Stimulated activated CD8-positive, alpha-beta memory T cell treated with anti-CD3 and anti-CD28 coated beads, Interleukin-15, amount 100 ng/mL, for 4 hours (primary cell): ENCODE measurements at regions not wholly inside any gene's neighbourhood (a gene's known extent, or its start where the extent isn't known, plus 50 kb on each side); places are given as distances from the start of the nearest gene placed in this dataset.

Experiments
- DNase-seq, 2 donors: peaks; one replicate each; pipeline ENCODE4 v3.0.0-alpha.2; 2020; ENCODE audit warnings: low read depth in 2 of 2

- no peak for DNase-seq
Observed at GRCh38 chr9:99537996-99538395, 283.7 kb upstream of the NR4A3 start.

DNA sequence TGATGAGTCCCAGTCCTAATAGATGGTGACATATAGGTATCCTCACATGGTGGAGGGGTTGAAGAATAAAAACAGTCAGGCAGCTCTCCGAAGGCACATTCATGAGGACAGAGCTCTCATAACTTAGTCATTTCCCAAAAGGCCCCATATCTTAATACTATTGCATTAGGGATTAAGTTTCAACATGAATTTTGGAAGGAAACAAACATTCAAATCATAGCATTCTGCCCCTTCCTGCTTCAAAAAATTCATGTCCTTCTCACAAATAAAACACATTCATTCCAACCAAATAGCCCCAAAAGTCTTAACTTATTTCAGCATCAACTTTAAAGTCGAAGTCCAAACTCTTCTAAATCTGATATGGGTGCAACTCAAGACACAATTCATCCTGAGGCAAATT lies 277.2 kb upstream of the NR4A3 start:
- DNase-seq, result no peak

DNA sequence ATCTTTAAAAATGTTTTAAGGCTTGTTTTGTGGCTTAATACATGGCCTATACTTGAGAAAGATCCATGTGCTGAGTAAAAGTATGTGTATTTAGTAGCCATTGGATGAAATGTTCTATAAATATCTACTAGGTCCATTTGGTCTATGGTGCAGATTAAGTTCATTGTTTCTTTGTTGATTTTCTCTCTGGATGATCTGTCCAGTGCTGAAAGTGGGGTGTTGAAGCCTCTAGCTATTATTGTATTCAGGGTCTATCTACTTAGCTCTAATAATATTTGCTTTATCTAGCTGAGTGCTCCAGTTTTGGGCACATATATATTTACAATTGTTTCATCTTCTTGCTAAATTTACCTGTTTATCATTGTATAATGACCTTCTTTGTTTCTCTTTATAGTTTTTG lies 272.2 kb upstream of the NR4A3 start:
- no peak for DNase-seq

DNA sequence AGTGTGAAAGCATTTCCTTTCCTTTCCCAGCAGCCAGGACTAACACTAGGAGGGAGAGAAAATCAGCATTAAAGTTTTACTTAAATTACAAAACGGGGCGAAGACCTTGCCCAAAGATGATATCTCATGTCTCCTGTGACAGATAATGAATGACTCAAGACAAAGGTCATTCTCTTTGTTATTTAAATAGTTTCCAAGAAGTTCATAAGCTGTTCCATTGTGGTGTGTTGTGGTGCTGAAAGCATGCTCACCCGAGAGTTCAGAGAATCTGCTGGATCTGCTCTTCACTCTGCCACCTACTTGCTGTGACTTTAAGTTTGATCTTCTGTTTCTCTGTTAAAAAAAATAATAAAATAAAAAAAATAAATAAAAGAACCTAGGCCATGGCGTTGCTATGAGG lies 265.9 kb upstream of the NR4A3 start:
- no peak for DNase-seq

GRCh38 chr9:99556998-99557397 lies 264.7 kb upstream of the NR4A3 start:
- DNase-seq, result no peak

GRCh38 chr9:99557816-99558215 lies 263.9 kb upstream of the NR4A3 start:
- DNase-seq, result no peak

GRCh38 chr9:99559776-99560175 lies 261.9 kb upstream of the NR4A3 start:
- no peak for DNase-seq

DNA sequence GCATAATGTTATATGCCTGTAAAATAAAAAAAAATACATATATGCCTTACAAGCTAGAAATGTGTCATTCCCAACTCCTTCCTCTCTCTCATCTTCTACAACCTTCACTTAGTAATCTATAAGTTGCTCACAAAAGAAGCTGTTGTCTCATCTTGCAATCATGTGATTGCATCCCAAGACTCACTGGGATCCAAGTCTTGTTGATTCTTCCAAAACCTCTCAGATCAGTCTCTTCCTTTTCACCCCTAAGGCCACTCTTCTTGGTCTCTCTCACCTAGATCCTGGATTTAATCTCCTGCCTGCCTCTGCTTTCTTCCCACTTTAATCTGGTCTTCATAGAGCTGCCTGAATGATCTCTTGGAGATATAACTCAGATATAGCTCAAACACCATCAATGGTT lies 261.1 kb upstream of the NR4A3 start:
- no peak for DNase-seq

- no peak for DNase-seq
Observed at GRCh38 chr9:99561509-99561917, 260.2 kb upstream of the NR4A3 start.

- DNase-seq, result no peak
Observed at GRCh38 chr9:99561961-99562565, 259.6 kb upstream of the NR4A3 start.

- no peak for DNase-seq
Observed at GRCh38 chr9:99563364-99563763, 258.3 kb upstream of the NR4A3 start.

GRCh38 chr9:99565203-99565602 lies 256.5 kb upstream of the NR4A3 start:
- DNase-seq, result no peak

DNA sequence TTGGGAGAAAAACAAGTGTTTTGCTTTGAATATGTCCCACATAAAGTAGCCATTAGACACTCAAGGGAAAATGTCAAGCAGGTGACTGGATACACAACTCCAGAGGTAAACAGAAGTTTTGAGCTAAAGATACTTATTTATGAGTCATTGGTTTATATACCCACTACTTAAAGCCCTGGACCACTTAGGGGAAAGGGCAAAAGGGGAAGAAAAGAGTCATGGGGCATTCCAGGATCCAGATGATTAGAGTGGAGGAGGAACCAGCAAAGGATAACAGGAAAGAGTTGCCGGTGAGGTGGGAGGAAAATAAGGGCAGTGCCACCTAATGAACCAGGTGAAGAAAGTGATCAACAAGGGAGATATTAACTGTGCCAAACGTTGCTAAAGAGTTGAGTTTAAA lies 254.2 kb upstream of the NR4A3 start:
- no peak for DNase-seq

- no peak for DNase-seq
Observed at GRCh38 chr9:99569840-99570239, 251.8 kb upstream of the NR4A3 start.

- no peak for DNase-seq
Observed at GRCh38 chr9:99572567-99572966, 249.1 kb upstream of the NR4A3 start.

GRCh38 chr9:99573085-99573484 lies 248.6 kb upstream of the NR4A3 start:
- no peak for DNase-seq

- no peak for DNase-seq
Observed at GRCh38 chr9:99573886-99574285, 247.8 kb upstream of the NR4A3 start.

GRCh38 chr9:99576002-99576401 lies 245.7 kb upstream of the NR4A3 start:
- no peak for DNase-seq

DNA sequence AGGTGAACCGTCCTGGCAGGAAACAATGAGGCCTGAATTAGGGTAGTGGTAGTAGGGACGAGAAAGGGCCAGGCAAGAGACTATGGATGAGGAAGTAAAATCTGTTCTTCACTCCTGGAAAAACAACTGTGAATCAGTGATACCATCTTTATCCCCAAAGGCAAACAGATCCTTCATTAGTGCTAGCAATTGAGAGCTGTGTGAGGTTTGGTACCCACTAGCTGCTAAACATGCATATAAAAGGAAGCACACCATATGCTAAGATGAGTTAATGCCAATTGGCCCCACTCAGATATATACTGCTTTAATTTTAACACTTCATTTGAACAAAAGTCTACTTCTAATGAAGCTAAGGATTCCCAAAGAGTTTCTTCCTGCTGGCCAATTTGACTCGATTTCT lies 244.8 kb upstream of the NR4A3 start:
- DNase-seq, result no peak

- no peak for DNase-seq
Observed at GRCh38 chr9:99577351-99577750, 244.3 kb upstream of the NR4A3 start.

GRCh38 chr9:99578666-99579065 lies 243.0 kb upstream of the NR4A3 start:
- no peak for DNase-seq

DNA sequence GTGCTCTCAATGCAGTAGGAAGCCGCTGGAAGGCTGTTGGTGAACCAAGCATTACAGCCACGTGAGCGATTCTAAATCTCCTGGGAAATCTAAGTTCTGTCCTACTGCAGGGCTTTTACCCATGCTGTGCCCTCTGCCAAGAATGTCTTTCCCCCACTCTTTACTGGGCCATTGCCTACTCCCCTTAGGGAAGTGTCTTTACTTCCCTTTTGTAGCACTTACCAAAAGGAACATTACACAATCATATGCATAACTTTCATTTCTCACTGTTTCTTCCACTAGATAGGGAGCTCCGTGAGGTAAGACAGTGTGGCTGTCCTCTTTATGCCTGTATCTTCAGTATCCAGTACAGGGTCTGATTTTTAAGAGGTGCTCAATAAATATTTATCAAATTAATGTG lies 241.7 kb upstream of the NR4A3 start:
- DNase-seq, result no peak

GRCh38 chr9:99582814-99583213 lies 238.9 kb upstream of the NR4A3 start:
- DNase-seq, result no peak

GRCh38 chr9:99588299-99588698 lies 233.4 kb upstream of the NR4A3 start:
- no peak for DNase-seq

DNA sequence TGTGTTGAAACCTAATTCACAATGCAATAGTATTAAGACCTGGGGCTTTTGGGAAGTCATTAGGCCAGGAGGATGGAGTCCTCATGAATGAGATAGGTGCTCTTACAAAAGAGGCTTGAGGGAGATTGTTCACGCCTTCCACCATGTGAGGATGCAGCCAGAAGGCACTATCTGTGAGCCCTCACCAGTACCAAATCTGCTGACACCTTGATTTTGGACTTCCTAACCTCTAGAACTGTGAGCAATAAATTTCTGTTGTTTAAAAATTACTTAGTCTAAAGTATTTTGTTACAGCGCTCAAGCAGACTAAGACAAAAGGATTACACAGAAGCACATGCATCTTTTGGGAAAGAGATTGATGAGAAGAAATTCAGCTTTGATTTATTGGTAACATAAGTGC lies 232.9 kb upstream of the NR4A3 start:
- no peak for DNase-seq
